ENCODE measurements at regions not wholly inside any gene's neighbourhood (a gene's known extent, or its start where the extent isn't known, plus 50 kb on each side); places are given as distances from the start of the nearest gene placed in this dataset.

DNA sequence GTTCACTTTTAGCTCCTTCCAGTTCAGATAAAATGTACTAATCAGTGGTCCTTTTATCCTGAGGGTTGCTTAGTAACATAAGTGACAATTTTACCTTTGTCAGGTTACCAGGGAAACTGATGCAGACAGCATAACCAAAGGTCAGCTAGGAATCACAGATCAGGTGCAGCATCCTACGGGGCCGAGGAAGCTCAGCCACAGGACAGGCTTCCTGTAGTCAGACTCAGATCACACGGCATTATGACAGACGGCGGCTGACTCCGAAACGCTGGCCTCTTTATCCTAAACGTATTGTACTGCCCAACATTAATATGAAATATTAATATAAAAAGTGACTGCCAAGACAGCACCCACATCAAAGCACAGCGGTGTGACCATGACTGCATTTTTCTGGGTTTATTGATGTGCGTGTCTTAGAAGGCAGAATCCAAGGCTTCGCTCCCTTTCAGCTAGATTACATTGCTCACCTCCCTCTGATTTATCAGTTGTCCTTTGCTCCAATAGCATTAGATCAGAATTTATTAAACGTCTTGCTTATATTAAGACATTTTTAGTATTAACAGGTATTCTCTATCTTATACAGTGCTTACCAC is 444.5 kb downstream of the CMPK2 start:
- H3K4me2 ChIP-seq (ENCODE audit: insufficient read depth in 1 of 2, low read depth in 2 of 2, low read length in 2 of 2) = no peak overlapping the region
- peak overlapping the region; percentile 16; the same call in 1 of the 2 replicates for H4K8ac ChIP-seq (ENCODE audit: extremely low read depth, insufficient read depth, low read length)
- no peaks in the 10 kb centered on the region for H3K9me3 ChIP-seq (ENCODE audit: insufficient read depth in 2 of 2, low read depth in 1 of 2, low read length in 1 of 2)
- no peak overlapping the region for H3K9ac ChIP-seq (replicated peaks in 1 of 4; ENCODE audit: extremely low read depth in 1 of 4, low read depth in 3 of 4, low read length in 3 of 4)
- H3K27ac ChIP-seq (ENCODE audit: low read depth, low read length) = no peak overlapping the region
- no peak overlapping the region for H3K14ac ChIP-seq (ENCODE audit: insufficient read length)
- H3K4me3 ChIP-seq (ENCODE audit: extremely low read depth in 1 of 4, insufficient read depth in 2 of 4, low read depth in 3 of 4, low read length in 4 of 4) = no peak overlapping the region
- H2BK12ac ChIP-seq (ENCODE audit: low read depth, low read length) = no peak overlapping the region
- WGBS, 2 experiments (ENCODE audit: extremely low coverage in 1 of 2, insufficient coverage in 1 of 2, insufficient read length in 1 of 2, insufficient replicate concordance in 2 of 2, low coverage in 1 of 2, low lambda C conversion rate in 2 of 2, missing lambda C conversion rate in 1 of 2) = 95% methylated on average over 12 of the region's 12 CpGs; no CpG with 5 or more reads in 1 of the 2 experiments
- no peaks in the 10 kb centered on the region for H3K36me3 ChIP-seq (ENCODE audit: control insufficient read depth in 2 of 4, insufficient read depth in 4 of 4, low read length in 3 of 4)
- no peak overlapping the region for H2BK20ac ChIP-seq (ENCODE audit: low read length)
- no peak overlapping the region for H2BK120ac ChIP-seq (replicated peaks; ENCODE audit: low read depth, low read length)
- ChIA-PET CTCF (ENCODE audit: partially characterized antibody) (interaction anchor here (0.8 kb wide), 1 partner anchor 106 kb away, joined by 3 read pairs; no protein-coding TSS in a partner anchor), POLR2A (ENCODE audit: partially characterized antibody) (no interaction called here)
- no peak overlapping the region for H3K56ac ChIP-seq (replicated peaks; ENCODE audit: insufficient read length, low read depth, low read length)
- no peak overlapping the region for H3K23ac ChIP-seq (ENCODE audit: insufficient read length)
- H2BK15ac ChIP-seq (ENCODE audit: low read length) = no peak overlapping the region
- H4K20me1 ChIP-seq (replicated peaks in 1 of 2; ENCODE audit: control insufficient read depth in 1 of 2, insufficient read depth in 2 of 2, low read length in 2 of 2) = no peaks in the 10 kb centered on the region
- H3K23me2 ChIP-seq (ENCODE audit: low read depth, low read length) = no peaks in the 10 kb centered on the region
- H4K5ac ChIP-seq (ENCODE audit: insufficient read length, low read depth, low read length) = no peak overlapping the region
- H3K18ac ChIP-seq (ENCODE audit: extremely low read depth, low read length) = no peak overlapping the region
- H3K27me3 ChIP-seq (replicated peaks in 1 of 4; ENCODE audit: control insufficient read depth in 3 of 4, extremely low read depth in 1 of 4, insufficient read depth in 3 of 4, low read length in 3 of 4) = no peaks in the 10 kb centered on the region
- H2AK5ac ChIP-seq (ENCODE audit: low read depth, low read length) = no peak overlapping the region
- TF ChIP-seq SP1 (IDR thresholded peaks at IDR 0.05; ENCODE audit: low read depth, low read length) = no peak
- TF ChIP-seq RNF2 (IDR thresholded peaks at IDR 0.05; ENCODE audit: borderline replicate concordance, low read depth, low read length, missing control alignments, poor library complexity, severe bottlenecking) = no peak
- TF ChIP-seq BCL11A (IDR thresholded peaks at IDR 0.05; ENCODE audit: low read depth in 2 of 2, low read length in 2 of 2) = no peak
- TF ChIP-seq TAF7 (optimal IDR thresholded peaks at IDR 0.05; ENCODE audit: borderline replicate concordance, low read depth, low read length) = no peak
- TF ChIP-seq EZH2 (IDR thresholded peaks at IDR 0.05; ENCODE audit: low read depth, low read length, severe bottlenecking) = no peak
- TF ChIP-seq KDM4A (IDR thresholded peaks at IDR 0.05; ENCODE audit: low read depth, low read length, severe bottlenecking) = no peak
- no peak for TF ChIP-seq SP2 (IDR thresholded peaks at IDR 0.05; ENCODE audit: low read length)
- no peak for TF ChIP-seq ASH2L (IDR thresholded peaks at IDR 0.05; ENCODE audit: low read length)
- no peak for TF ChIP-seq BACH1 (IDR thresholded peaks at IDR 0.05; ENCODE audit: low read length)
- H3K79me1 ChIP-seq (ENCODE audit: low read depth, low read length) = no peaks in the 10 kb centered on the region
- no peak for FAIRE-seq
- no peak overlapping the region for H3K4ac ChIP-seq (replicated peaks; ENCODE audit: insufficient read length, low read depth, low read length)
- DNase-seq (ENCODE audit: low read depth in 1 of 2, low spot score in 2 of 2) = no peak
- no peak overlapping the region for H4K91ac ChIP-seq (replicated peaks; ENCODE audit: insufficient read length, low read length)
- no peak overlapping the region for H2AFZ ChIP-seq (ENCODE audit: low read length)
- H3K79me2 ChIP-seq (ENCODE audit: control insufficient read depth in 1 of 2, insufficient read depth in 2 of 2, low read length in 2 of 2) = no peaks in the 10 kb centered on the region
- H2BK5ac ChIP-seq (ENCODE audit: low read depth, low read length) = no peak overlapping the region
- 0 out of 7 replicates have a peak, but pooled peaks cover 0 to 2% (median 0%) of the 10 kb centered on the region in 4 experiments for H3K4me1 ChIP-seq (replicated peaks in 1 of 4; ENCODE audit: control insufficient read depth in 3 of 4, insufficient read depth in 4 of 4, low read length in 3 of 4)

Data from H1 (cell line).